ENCODE measurements at regions not wholly inside any gene's neighbourhood (a gene's known extent, or its start where the extent isn't known, plus 50 kb on each side); places are given as distances from the start of the nearest gene placed in this dataset.

DNA sequence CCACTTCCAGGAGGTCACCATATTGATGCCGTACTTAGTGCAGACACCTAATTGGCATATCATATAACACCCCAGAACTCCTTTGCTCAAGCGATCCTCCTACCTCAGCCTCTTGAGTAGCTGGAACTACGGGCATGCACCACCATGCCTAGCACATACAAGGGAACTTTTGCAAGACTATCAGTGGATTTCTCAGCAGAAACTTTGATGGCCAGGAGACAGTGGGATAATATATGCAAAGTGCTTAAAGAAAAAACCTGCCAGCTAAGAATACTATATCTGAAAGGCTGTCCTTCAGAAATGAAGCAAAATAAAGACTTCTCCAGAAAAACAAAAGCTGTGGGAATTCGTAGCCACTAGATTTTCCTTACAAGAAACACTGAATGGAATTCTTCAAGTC lies 387.1 kb downstream of the DHX35 start:
- intact Hi-C loops (cut with DNase I), result no loop called here
- DNase-seq (ENCODE audit: low spot score), result no peak

DNA sequence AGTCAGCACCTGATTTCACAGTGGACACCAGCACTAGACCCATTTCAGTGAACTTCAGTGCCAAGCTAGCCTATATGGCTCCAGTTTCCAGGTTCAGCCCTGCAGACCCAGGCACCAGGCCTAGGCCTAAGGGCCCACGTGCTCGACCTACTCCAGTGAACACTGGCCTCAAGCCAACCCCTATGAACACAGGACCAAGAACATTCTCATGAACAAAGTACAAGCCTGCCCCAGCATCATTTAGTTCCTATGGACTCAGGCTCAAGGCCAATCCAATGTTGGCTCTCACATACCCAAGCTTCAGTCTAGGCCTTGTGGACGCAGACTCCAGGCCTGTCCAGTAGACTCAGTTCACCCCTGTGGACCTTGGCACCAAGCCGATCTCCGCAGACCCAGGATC lies 385.5 kb downstream of the DHX35 start:
- intact Hi-C loops (cut with DNase I), result no loop called here
- DNase-seq (ENCODE audit: low spot score), result no peak

DNA sequence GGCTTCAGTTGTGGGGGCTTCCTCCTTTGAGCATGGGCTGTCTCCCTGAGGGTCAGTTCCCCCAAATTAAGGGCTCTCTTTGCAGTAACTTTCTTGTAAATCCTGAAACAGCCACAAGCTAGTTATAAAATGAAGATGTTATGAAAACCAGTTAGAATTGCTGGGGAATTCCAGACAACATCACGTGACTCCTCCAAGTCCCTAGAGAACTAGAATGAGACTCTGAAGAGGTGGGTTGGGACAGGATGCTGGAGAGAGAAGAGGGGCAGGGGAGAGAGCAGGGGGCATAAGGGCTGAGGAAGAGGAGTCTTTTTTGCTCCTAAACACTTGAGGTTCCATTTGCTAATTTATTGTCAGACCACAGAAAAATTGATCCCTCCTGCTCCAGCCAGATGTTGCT lies 380.3 kb downstream of the DHX35 start:
- intact Hi-C loops (cut with DNase I), result no loop called here

DNA sequence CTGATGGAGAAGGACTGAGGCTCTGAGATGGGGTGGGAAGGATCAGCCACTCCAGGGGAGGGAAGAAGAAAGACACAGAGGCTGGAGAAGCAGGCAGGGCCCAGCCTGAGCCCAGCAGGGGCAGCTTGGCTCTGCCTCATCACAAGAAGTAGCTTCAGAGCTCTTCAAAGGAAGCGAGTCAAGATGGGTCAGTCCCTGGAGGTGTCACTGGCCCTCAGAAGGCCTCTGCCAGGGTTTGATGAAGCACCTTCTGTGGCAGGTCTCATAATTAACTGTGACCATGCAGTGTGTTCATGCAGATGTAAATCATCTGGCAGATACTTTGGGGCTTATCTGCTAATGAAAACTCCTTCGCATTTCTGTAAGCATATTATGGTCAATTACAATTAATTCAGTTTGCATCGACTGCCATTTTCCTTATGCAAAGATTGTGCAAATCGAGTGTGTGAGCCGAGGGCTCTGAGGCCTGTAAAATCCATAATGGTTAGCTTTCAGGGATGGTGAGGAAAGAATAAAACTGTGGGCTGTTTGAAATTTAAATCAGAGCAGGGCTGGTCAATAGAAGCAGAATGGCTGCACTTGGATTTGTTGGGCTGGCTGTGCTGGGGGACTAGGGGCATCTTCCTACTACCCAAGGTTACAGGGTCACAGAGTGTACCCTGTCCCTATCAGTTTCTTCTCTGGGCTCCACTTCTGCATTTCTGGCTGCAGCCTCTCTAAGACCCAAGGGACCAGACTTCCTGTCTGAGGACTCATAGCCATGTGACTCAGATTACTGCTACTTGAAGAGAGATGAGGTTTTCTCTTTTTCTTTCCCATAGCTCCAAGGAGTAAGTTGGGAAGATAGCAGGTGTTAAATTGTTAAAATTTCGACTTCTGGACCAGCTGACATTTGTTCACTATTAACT lies 376.6 kb downstream of the DHX35 start:
- intact Hi-C loops (cut with DNase I), result no loop called here
- DNase-seq (ENCODE audit: low spot score), result no peak

More for the DNA sequence above, 380.3 kb downstream of the DHX35 start:
- no peak for DNase-seq (ENCODE audit: low spot score)

DNA sequence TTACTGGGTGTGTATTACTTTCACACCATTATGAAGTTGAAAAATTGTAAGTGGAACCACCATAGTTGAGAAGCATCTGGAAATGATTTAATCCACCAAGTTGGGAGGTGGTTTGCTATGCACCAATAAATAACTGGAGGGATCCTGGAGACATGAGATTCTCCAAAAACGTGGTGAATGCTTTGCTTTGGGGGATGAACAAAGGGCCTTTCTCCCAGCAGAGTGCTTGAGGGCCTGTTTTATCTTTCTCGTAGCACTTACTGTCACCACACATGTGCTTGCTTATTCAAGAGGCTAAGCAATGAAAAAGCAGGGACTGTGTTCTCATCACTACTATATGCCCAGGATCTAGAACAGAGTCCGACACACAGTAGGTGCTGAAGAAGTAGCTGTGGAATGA lies 371.1 kb downstream of the DHX35 start:
- DNase-seq (ENCODE audit: low spot score), result no peak
- intact Hi-C loops (cut with DNase I), result no loop called here

GRCh38 chr20:39328347-39328746 lies 366.2 kb downstream of the DHX35 start:
- DNase-seq (ENCODE audit: low spot score), result no peak
- intact Hi-C loops (cut with DNase I), result no loop called here

- intact Hi-C loops (cut with DNase I), result no loop called here
Observed at GRCh38 chr20:39326050-39326449, 363.9 kb downstream of the DHX35 start.

DNA sequence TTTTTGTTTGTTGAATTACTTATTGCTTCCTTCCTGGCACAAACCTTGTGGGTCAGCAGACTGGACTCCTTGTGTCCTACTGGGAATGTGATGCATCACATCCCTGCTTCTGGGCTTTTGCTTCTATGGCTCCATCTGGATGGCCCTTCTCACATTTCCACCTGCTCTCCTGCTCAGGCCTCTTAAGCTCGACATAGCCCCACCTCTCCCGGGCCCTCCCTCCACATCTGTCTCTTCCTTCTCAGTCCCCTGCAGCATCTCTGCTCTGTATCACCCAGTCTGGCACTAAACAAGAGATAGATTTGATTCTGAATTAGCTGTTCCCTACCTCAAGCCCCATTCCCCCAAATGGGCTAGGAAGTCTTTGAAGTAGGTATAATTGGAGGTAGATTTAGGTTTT lies 356.8 kb downstream of the DHX35 start:
- no peak for DNase-seq (ENCODE audit: low spot score)
- intact Hi-C loops (cut with DNase I), result no loop called here

More at GRCh38 chr20:39326050-39326449, 363.9 kb downstream of the DHX35 start:
- no peak for DNase-seq (ENCODE audit: low spot score)

DNA sequence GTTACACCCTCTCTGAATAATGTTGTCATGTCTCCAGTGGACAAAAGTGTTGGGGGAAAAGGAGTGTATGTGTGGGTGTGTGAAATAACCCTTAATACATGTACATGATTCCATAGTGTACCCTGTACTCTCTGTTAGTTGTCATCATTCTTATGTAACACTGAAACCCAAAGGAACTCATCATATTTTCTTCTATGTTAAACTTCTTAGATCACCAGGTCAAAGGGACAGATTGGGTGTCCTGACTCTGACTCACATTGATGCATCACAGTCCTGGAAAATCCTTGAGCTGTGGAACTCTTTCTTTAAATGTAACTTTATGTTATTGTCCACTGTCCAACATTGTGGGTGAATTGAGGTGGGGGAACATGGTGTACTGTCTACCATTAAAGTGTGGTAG lies 350.5 kb downstream of the DHX35 start:
- DNase-seq (ENCODE audit: low spot score), result no peak
- intact Hi-C loops (cut with DNase I), result no loop called here

GRCh38 chr20:39311851-39312506 lies 349.8 kb downstream of the DHX35 start:
- no peak for DNase-seq (ENCODE audit: low spot score)
- intact Hi-C loops (cut with DNase I), result no loop called here

DNA sequence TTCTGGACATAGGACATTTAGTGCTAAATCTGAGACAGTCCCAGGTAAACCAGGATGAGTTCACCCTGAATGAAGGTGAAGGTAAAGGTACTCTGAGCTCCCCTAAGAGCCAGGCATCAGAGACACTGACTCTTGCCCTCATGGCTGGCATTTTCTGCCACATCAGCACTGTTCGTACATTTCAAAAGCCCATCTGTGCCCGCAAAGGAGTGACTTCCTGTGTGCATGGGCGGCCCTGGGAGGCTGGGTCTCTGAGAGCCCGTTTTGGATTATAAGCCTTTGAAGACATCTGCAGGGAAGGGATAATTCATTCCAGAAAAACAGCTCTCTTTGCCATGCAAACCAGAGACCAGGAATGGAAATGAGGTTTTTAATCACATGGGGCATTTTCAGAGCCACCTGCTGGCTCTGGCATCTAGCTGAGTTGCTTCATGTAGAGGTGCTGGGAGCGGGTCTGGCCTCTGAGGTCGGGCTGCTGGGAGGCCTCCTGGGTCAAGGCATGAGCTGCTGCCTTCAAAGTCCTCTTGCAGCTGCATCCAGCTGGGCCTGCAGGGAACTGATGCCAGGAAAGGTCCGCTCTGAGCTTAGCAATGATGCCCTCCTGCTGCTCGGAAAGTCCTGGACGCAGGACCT lies 348.3 kb downstream of the DHX35 start:
- DNase-seq (ENCODE audit: low spot score), result no peak
- intact Hi-C loops (cut with DNase I), result no loop called here

DNA sequence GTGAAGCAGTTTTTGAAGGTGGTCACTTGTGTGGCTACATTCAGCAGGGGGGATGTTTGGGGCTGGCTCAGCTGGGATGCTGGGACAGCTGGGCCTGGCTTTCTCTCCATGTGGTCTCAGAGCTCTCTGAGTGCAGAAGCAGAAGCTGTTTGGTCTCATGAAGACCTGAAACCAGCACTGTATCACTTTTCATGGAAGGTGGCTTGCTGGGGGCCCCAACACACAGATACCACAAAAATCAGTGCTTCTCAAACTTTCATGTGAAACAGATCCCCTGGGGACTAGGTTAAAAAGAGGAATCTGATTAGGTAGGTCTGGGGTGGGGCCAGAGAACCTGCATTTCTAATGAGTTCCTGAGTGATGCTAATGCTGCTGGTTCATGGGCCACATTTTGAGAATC lies 347.3 kb downstream of the DHX35 start:
- DNase-seq (ENCODE audit: low spot score), result no peak
- intact Hi-C loops (cut with DNase I), result no loop called here

DNA sequence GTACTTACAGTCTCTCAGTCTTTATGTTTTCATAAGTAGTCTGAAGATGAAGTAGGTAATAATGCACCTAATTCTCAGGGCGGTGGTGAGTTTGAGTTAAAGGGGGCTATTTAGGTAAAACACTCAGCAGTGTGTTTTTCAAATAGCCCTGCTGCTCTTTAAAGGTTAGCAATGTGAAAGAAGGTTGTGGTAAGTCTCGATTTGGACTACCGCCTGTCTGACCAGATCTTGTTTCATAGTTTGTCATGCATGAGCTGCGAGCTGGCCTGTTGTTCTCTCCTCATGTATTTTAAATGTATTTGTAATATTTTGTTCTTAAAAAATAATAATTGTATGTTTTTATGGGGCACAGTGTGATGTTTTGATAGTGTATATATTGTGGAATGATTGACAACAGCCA lies 340.2 kb downstream of the DHX35 start:
- DNase-seq (ENCODE audit: low spot score), result no peak
- intact Hi-C loops (cut with DNase I), result no loop called here

DNA sequence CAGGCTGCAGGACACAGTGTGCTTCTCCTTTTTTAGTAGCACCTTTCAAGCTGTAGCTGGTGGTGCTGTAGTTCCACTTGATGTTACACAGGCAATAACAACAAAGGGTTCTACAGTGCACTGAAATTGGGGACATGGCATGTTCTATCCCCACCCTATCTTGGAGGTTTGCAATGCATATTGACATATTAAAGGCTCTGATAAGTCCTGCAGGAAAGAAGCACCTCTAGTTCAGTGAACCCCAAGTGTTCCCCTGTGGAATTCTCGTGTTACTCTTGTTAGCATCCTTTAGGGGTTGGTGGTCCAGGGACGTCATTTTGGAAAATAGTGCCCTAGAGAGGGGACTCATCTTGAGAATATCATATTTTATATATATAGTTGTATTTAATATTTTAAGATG lies 337.6 kb downstream of the DHX35 start:
- intact Hi-C loops (cut with DNase I), result no loop called here
- DNase-seq (ENCODE audit: low spot score), result no peak

GRCh38 chr20:39298571-39299506 lies 336.7 kb downstream of the DHX35 start:
- intact Hi-C loops (cut with DNase I), result no loop called here
- no peak for DNase-seq (ENCODE audit: low spot score)

DNA sequence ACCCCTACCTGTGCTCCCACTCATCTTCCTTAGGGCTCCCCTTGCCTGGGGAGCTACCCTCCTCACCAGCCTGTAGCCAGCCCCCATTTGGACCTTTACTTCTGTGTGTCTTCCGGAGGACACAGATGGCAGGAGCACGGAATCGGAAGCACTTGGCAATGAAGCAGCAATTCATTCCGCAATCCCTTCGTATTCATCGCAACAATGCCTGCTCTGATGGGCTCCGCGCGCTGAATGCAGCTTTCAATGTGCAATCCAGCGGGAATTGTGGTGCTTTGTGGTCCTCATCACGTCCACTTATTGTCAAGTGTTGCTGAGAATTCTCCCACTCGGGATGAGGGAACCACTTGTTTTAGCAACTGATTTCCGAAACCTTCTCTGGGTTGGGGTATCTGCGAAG lies 336.0 kb downstream of the DHX35 start:
- DNase-seq (ENCODE audit: low spot score), result no peak
- intact Hi-C loops (cut with DNase I), result no loop called here

DNA sequence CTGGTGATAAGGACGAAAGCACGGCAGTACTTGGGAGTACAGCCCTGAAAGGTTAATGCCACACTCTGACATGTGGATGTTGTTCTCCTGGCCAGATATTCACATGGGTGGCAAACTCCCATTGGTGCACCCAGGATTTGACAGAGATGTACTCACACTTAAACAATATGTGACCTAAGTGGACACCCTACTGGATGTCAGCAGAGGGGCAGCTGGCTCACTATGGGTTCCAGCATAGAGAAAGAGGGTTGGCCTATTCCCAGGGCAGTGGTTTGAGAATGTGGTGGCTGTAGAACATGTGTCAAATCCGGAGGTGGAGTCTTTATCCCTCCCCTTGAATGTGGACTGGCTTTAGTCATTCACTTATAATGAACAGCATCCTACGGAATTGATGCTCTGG lies 333.2 kb downstream of the DHX35 start:
- no peak for DNase-seq (ENCODE audit: low spot score)
- intact Hi-C loops (cut with DNase I), result no loop called here

DNA sequence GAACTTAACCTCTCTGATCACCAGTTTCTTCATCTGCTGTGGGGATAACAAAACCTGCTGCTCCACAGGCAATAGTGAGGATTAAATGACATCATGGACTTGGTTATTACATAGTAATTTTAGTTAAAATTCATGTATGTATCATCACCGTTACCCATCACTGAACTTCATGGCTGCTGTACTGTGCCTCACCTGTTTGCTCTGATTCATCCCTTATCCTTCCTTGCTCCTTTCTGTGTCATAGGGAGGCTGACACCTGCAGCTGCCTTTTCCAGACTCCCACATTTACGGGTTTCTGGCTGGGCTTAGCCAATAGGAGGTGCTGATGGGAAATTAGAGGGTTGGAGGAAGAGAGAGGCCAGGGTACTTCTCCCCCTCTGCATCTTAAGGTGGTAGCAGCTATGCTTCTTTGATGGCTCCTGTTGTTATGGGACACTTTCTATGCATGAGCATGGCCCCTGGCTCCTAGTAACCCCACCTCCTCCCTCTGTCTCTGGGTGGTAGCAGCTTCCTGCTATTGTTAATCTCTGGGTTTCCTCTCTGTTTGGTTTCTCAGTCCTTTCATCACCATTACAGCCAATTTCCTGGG lies 332.1 kb downstream of the DHX35 start:
- no peak for DNase-seq (ENCODE audit: low spot score)
- intact Hi-C loops (cut with DNase I), result no loop called here

- intact Hi-C loops (cut with DNase I), result no loop called here
- no peak for DNase-seq (ENCODE audit: low spot score)
Observed at GRCh38 chr20:39292193-39292736, 330.1 kb downstream of the DHX35 start.
